Left lung (tissue), 4 donors: ENCODE measurements at regions not wholly inside any gene's neighbourhood (a gene's known extent, or its start where the extent isn't known, plus 50 kb on each side); places are given as distances from the start of the nearest gene placed in this dataset.
A peak's percentile ranks its signal among the peaks of the same experiment; 100 is the strongest.

ENCODE experiments used
- ATAC-seq: fragments of 200-7000 bp; cut with Tn5 transposase; one replicate; pipeline ENCODE4 v1.9.1; 2020; ENCODE audit warnings: moderate library complexity
- DNase-seq, 4 donors: peaks; one replicate each; pipeline ENCODE4 v3.0.0-alpha.2; 2013 to 2020
- H3K27ac ChIP-seq, 2 donors: fragments of 200-600 bp; sonication (generic) in 1 of 2; one replicate each; pipeline versions ENCODE4 v1.5.0 to v1.8.0; 2020 to 2021
- H3K27me3 ChIP-seq, 2 donors: fragments of 200-600 bp; sonication (generic) in 1 of 2; one replicate each; pipeline versions ENCODE4 v1.5.0 to v1.8.0; 2020 to 2021
- H3K36me3 ChIP-seq, 2 donors: fragments of 200-600 bp; sonication (generic) in 1 of 2; one replicate each; pipeline versions ENCODE4 v1.5.0 to v1.8.0; 2020 to 2021
- H3K4me1 ChIP-seq, 2 donors: fragments of 200-600 bp; one replicate each; pipeline ENCODE4 v1.8.0; 2021
- H3K4me3 ChIP-seq, 2 donors: fragments of 200-600 bp; sonication (generic) in 1 of 2; one replicate each; pipeline versions ENCODE4 v1.5.0 to v1.8.0; 2020 to 2021; ENCODE audit warnings: mild to moderate bottlenecking in 1 of 2
- H3K9me3 ChIP-seq, 2 donors: fragments of 200-600 bp; sonication (generic) in 1 of 2; one replicate each; pipeline versions ENCODE4 v1.5.0 to v1.8.0; 2020 to 2021
- CTCF ChIP-seq, 2 donors: fragments of 200-600 bp; sonication (generic) in 1 of 2; IDR thresholded peaks; one replicate each; pipeline versions ENCODE4 v1.5.0 to v1.8.0; 2021; ENCODE audit warnings: antibody characterized with exemption in 2 of 2
- intact Hi-C, 2 donors: fragments of 100-400 bp; cut with DNase I; formaldehyde crosslinking; loops; one replicate each; pipeline versions ENCODE4 v1.11.2 to v1.14.2; 2022
- donor health status: DM: no; HTN: yes; CAD: no.
- donor health status: DM: no; HTN: no; CAD: no.

GRCh38 chr18:11310476-11311086 lies 161.2 kb upstream of the PIEZO2 start:
- no peaks in the 10 kb centered on the region for H3K36me3 ChIP-seq
- intact Hi-C loops = no loop called here
- no peaks in the 10 kb centered on the region for H3K27me3 ChIP-seq
- peak in 1 of 4 donors; percentile 26 for DNase-seq
- peak; percentile 82 for ATAC-seq
- no peak overlapping the region for H3K4me3 ChIP-seq
- H3K9me3 ChIP-seq = no peaks in the 10 kb centered on the region
- peak; percentile 57 to 66 for TF ChIP-seq CTCF (IDR thresholded peaks at IDR 0.05)
- no peak overlapping the region for H3K27ac ChIP-seq
- H3K4me1 ChIP-seq = no peaks in the 10 kb centered on the region

- Histone ChIP-seq H3K9me3 (no peaks in the 10 kb centered on the region), H3K4me3 (no peak overlapping the region), H3K27me3 (no peaks in the 10 kb centered on the region), H3K4me1 (no peaks in the 10 kb centered on the region), H3K36me3 (no peaks in the 10 kb centered on the region), H3K27ac (no peak overlapping the region)
- no peak for TF ChIP-seq CTCF (IDR thresholded peaks at IDR 0.05)
- intact Hi-C loops = no loop called here
- ATAC-seq (peak; percentile 32), DNase-seq (no peak)
These were observed 159.8 kb upstream of the PIEZO2 start for GRCh38 chr18:11309172-11309571.

DNA sequence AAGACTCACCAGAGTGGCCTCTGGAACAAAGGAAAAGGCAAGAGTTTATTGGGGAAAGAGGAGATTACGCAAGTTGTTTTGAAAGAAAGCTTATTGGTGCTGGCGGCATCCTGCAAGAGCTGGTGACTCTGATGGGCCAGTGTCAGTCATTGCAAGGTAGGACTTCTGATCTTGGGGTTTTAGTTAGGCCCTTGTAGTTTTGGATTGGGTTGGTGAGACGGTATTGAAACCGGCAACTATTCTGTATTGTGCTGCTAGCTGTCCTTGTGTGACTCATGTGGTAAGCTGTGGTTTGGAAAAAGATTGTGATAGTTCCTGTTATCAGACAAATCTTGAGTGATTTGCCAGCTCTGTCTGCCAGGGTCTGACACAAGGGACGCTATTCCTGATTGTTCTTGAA lies 159.1 kb upstream of the PIEZO2 start:
- Histone ChIP-seq H3K36me3 (no peaks in the 10 kb centered on the region), H3K4me3 (no peak overlapping the region), H3K27me3 (no peaks in the 10 kb centered on the region), H3K27ac (no peak overlapping the region), H3K4me1 (no peaks in the 10 kb centered on the region), H3K9me3 (peaks cover 0 to 1% of the 10 kb centered on the region in 2 donors)
- no peak for TF ChIP-seq CTCF (IDR thresholded peaks at IDR 0.05)
- ATAC-seq = peak; percentile 37
- intact Hi-C loops = no loop called here
- no peak for DNase-seq

DNA sequence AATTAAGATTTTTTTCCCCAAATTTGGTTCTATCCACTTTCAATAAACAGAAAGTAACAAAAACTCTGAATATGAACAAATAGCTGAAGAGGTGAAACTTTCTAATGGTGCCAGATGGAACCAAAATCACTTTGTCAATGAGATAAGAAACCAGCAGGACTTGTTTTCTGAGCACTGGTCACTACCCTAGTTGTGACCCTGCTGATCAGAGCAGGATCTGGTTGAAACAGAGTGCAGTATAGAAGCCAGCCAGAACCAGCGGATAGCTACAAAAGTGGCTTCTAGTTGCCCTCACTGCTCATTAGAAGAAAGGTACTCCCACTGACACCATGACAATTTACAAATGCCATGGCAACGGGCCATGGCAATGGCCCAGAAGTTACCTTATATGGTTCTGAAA lies 158.3 kb upstream of the PIEZO2 start:
- Histone ChIP-seq H3K27me3 (no peaks in the 10 kb centered on the region), H3K27ac (no peak overlapping the region), H3K9me3 (peaks cover 0 to 2% of the 10 kb centered on the region in 2 donors), H3K36me3 (no peaks in the 10 kb centered on the region), H3K4me1 (no peaks in the 10 kb centered on the region), H3K4me3 (no peak overlapping the region)
- no peak for DNase-seq
- no peak for ATAC-seq
- TF ChIP-seq CTCF (IDR thresholded peaks at IDR 0.05) = no peak
- intact Hi-C loops = no loop called here

GRCh38 chr18:11305507-11305906 lies 156.1 kb upstream of the PIEZO2 start:
- intact Hi-C loops = no loop called here
- Histone ChIP-seq H3K27ac (no peak overlapping the region), H3K4me3 (no peak overlapping the region), H3K27me3 (no peaks in the 10 kb centered on the region), H3K4me1 (no peaks in the 10 kb centered on the region), H3K36me3 (no peaks in the 10 kb centered on the region), H3K9me3 (peaks cover 0 to 8% of the 10 kb centered on the region in 2 donors)
- no peak for TF ChIP-seq CTCF (IDR thresholded peaks at IDR 0.05)
- DNase-seq (no peak), ATAC-seq (no peak)
